ENCODE measurements at regions not wholly inside any gene's neighbourhood (a gene's known extent, or its start where the extent isn't known, plus 50 kb on each side); places are given as distances from the start of the nearest gene placed in this dataset.
"Not testable (repeated sequence)": the region's sequence is repeated elsewhere in the genome, so short reads cannot be mapped to it uniquely, and the experiment has no call there.

DNA sequence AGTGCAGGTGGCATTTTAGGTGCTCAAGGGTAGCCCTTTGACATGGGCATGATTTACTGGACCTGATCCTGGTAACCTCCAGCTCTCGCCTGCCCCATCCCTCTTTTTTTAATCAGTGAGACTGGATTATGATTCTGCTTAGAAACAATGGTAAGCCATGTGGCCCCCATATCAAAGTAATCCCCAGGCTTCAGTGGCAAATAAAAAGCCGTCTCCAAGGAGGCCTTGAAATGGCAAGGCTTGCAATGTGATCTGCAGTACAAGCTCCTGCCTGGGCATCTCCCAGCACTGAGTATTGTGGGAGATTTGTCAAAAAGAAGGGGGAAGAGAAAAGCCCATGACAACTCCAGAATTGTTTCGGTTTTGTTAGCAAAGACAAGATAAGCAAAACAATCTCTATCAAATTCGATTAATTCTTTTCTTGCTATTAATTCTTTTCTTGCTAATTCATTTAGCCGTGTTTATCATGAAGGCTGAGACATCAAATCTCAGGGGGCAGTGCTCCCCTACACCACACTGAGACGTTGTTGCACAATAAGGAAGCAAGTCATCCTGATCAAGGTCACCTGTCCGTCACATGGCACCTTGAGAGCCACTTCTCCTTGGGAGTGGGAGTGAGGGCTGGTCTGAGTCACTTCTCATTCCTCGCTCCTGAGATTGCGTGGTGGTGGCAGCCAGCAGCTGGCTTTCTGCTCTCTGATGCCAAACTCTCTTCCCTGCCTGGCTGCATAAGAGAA lies 312.7 kb upstream of the GATB start:
- DNase-seq (ENCODE audit: low spot score) = no peak
- ATAC-seq = no peak

- DNase-seq (ENCODE audit: low spot score) = no peak
- no peak for ATAC-seq
Observed at GRCh38 chr4:152072906-152073305, 312.1 kb upstream of the GATB start.

DNA sequence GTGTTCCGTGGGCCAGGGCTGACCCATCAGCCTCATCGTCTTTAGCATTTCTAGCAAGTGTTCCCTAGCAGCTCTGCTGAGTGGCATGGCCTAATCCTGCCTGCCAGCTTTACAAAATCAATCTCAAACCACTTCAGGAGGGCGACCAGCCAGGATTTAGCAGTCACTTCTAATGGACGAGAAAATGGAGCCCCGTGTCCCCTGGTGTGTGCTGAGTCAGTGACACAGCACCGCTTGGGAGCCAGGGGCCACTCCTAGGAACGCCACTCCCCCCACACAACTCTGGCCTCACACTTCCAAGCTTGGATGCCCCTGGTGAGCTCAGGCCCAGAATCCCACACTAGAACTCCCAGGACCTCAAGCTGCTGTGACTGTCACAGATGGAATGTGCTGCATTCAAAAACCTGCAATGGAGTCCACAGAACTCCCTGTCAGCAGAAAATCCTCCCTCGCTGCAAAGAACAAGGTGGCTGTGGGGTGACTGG lies 311.2 kb upstream of the GATB start:
- DNase-seq (ENCODE audit: low spot score) (no peak), ATAC-seq (no peak)

GRCh38 chr4:152070854-152071253 lies 310.0 kb upstream of the GATB start:
- DNase-seq (ENCODE audit: low spot score) (no peak), ATAC-seq (no peak)

- DNase-seq (ENCODE audit: low spot score) (no peak), ATAC-seq (no peak)
Observed at GRCh38 chr4:152068866-152069265, 308.1 kb upstream of the GATB start.

GRCh38 chr4:152065545-152065944 lies 304.7 kb upstream of the GATB start:
- DNase-seq (ENCODE audit: low spot score) (no peak), ATAC-seq (no peak)

DNA sequence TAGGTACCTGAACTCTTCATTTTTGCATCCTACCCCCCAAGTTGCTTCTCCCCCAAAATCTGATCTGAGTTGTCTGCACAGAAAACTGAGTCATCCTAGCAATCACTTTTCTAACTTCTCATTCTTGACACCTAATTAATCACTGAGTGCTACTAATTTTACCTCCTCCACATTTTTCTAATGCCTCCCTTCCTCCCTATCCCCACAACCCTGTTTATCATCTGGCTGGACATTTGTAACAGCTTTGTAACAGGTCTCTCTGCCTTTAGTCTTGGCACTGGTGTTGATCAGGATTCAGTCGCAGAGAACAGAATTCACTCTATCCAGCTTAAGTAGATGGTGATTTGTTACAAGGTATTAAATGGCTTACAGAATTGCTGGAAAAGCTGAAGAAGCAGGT lies 303.9 kb upstream of the GATB start:
- DNase-seq (ENCODE audit: low spot score) (no peak), ATAC-seq (no peak)

DNA sequence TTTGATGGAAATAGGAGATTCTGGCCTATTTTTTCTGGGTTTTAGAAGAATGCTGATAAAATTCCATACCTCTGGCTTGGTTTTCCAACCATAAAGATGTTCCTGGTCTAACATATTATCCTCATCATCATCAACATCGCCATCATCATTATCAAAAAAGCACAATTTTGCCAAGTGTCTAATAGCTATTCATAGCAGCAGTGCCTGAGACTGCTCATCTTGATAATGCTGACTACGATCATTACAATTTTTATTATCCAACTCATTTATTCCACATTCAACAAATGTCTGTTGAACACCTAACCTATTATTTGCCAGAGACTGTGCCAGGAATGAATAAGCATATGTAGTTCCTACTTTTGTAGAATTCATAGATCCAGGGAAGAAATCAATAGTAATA lies 303.5 kb upstream of the GATB start:
- DNase-seq (ENCODE audit: low spot score) (no peak), ATAC-seq (no peak)

DNA sequence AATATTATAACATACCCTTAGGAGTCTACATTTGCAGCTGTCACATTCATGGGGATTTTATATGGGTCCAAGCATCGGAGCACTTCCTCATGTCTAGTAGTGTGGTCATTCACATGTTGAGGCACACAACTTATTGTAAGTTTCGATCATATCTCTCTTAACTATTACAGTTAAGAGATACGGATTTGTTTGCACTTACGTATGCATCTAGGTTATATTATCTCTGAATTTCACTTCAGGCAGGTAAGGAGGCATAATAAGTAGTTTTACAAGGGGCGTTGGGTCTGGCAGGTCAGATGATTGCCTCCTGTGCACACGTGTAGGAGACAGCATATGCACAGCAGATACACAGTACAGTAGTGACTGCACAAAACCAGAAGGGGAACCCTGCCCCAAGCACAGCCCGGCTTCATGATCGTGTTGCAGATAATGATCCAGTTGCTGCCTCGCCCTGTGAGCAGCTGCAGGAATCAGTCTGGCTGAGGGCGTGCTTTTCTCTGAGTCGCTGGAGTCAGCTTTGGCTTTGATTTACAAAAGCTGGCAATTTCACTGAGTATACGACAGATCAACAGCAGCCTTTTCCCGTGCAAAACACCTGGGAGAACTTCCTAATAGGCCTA lies 302.9 kb upstream of the GATB start:
- no peak for ATAC-seq
- DNase-seq (ENCODE audit: low spot score) = no peak

GRCh38 chr4:152062936-152063620 lies 302.3 kb upstream of the GATB start:
- no peak for ATAC-seq
- no peak for DNase-seq (ENCODE audit: low spot score)

- DNase-seq (ENCODE audit: low spot score) = no peak
- no peak for ATAC-seq
Observed at GRCh38 chr4:152054731-152055130, 293.9 kb upstream of the GATB start.

DNA sequence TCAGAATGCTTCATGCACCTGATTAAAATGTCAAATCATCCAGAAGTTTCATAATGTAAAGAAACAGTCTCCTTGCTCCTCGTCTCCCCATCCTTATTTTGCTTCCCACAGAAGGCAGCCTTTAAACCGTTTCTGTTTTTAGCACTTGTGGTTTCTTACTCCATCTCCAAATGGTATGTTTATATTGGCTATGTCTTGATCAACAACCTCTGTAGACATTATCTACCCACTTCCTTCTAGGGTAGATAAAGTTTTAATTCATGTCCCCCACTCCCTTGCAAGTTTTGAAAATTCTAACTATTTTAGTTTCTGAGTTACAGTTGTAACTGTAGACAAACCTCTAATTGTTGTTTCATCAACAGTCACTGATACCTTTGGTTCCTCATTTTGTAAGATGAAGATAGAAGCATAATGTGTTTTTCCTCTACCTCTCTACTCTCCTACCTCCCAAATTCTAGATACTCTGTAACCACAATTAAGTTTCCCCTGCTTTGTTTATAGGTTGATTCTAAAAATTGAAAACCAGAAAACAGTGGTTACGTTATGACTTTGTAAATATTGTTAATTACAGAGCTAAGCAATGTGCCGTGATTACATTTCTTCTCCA lies 291.7 kb upstream of the GATB start:
- no peak for ATAC-seq
- DNase-seq (ENCODE audit: low spot score) = no peak

GRCh38 chr4:152051332-152051731 lies 290.5 kb upstream of the GATB start:
- not testable (repeated sequence) for DNase-seq (ENCODE audit: low spot score); ATAC-seq

GRCh38 chr4:152050106-152050505 lies 289.3 kb upstream of the GATB start:
- DNase-seq (ENCODE audit: low spot score) (no peak), ATAC-seq (no peak)

DNA sequence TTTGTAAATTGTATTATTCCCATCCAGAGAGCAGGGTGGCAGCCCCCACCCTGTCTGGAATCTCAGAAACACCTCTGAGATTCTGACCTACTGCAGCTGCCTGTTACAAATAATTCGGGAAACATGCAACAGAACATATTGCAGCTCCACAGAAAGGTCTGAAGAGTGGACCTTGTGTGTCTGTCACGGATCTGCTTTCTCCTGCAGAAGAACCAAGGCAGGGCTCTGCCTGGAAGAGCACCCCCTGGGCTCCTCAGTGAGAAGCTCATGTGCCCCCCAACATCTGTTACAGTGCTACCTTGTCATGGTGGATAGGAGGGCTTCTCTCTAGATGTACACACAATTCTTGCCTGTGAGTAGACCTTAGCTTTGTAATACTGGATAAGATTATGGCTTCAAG lies 286.6 kb upstream of the GATB start:
- DNase-seq (ENCODE audit: low spot score) (no peak), ATAC-seq (no peak)

DNA sequence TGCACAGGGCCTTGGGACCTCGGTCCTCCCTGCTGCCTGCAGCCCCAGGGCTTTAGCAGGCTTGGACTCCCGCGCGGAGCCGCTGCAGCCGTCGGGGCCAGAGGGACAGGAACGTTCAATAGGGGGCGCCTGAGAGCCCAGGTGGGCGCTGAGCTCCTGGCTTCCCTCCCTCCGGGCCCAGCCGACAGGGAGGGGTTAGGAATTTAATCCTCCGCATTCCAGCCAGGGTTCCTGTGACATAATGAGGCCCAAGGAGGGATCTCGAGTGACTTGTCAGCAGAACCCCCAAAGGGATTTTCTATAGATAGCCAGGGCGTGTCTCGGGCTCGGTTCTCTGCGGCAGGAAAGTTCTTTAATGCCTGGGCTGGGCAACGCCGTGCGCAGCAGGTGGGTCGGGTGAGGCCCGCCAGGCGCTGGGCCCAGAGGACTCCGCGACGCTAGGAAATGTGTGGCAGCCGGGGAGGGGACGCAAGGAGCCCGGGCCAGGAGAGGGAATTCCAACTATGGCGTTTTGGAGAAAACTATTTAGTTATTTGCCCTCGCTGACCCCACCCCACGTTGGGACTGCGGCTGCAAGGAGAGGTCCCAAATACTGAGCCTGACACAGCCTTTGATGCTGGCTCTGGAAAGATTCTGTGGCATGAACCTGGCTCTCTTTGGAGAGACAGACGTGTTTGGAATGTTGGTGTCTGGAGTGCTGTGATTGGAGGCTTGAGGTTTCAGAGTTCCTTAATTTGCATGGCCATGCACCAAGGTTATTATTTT lies 285.2 kb upstream of the GATB start:
- DNase-seq (ENCODE audit: low spot score) (no peak), ATAC-seq (peak; percentile 64)

- DNase-seq (ENCODE audit: low spot score) = no peak
- ATAC-seq = no peak
Observed at GRCh38 chr4:152045449-152045806, 284.6 kb upstream of the GATB start.

- DNase-seq (ENCODE audit: low spot score) (no peak), ATAC-seq (no peak)
Observed at GRCh38 chr4:152044331-152045036, 283.7 kb upstream of the GATB start.

- DNase-seq (ENCODE audit: low spot score) (no peak), ATAC-seq (no peak)
Observed at GRCh38 chr4:152041295-152041694, 280.5 kb upstream of the GATB start.

GRCh38 chr4:152039691-152040090 lies 278.9 kb upstream of the GATB start:
- DNase-seq (ENCODE audit: low spot score) (no peak), ATAC-seq (no peak)

Measured in left lobe of liver (tissue), 2 donors.